COLO668 (cell line): ENCODE measurements at regions not wholly inside any gene's neighbourhood (a gene's known extent, or its start where the extent isn't known, plus 50 kb on each side); places are given as distances from the start of the nearest gene placed in this dataset.

Source experiments
- DNase-seq: peaks from one replicate; lab custom pipeline; 2025; ENCODE audit not compliant: unreplicated experiment; lab: John Stamatoyannopoulos, UW

- no peak for DNase-seq
These were observed 183.2 kb downstream of the C12orf50 start for GRCh38 chr12:87846045-87846444.

GRCh38 chr12:87841935-87842334 lies 187.3 kb downstream of the C12orf50 start:
- no peak for DNase-seq

- DNase-seq, result no peak
These were observed 193.0 kb downstream of the C12orf50 start for GRCh38 chr12:87836190-87836589.

- no peak for DNase-seq
These were observed 200.7 kb downstream of the C12orf50 start for GRCh38 chr12:87828382-87828973.

GRCh38 chr12:87827638-87828264 lies 201.4 kb downstream of the C12orf50 start:
- DNase-seq, result no peak

- no peak for DNase-seq
These were observed 206.3 kb downstream of the C12orf50 start for GRCh38 chr12:87822923-87823322.

- no peak for DNase-seq
These were observed 208.5 kb downstream of the C12orf50 start for GRCh38 chr12:87820524-87821202.

- DNase-seq, result no peak
These were observed 210.8 kb downstream of the C12orf50 start for GRCh38 chr12:87818441-87818840.

GRCh38 chr12:87815771-87816585 lies 213.2 kb downstream of the C12orf50 start:
- DNase-seq, result no peak

GRCh38 chr12:87814625-87815024 lies 214.6 kb downstream of the C12orf50 start:
- DNase-seq, result no peak

- no peak for DNase-seq
These were observed 215.5 kb downstream of the C12orf50 start for GRCh38 chr12:87813476-87814234.

- DNase-seq, result no peak
These were observed 216.5 kb downstream of the C12orf50 start for GRCh38 chr12:87812681-87813080.

GRCh38 chr12:87812030-87812429 lies 217.2 kb downstream of the C12orf50 start:
- no peak for DNase-seq

- no peak for DNase-seq
These were observed 219.3 kb downstream of the C12orf50 start for GRCh38 chr12:87809916-87810315.

- no peak for DNase-seq
These were observed 222.1 kb downstream of the C12orf50 start for GRCh38 chr12:87807086-87807485.

- DNase-seq, result no peak
These were observed 222.9 kb downstream of the C12orf50 start for GRCh38 chr12:87806310-87806709.

- no peak for DNase-seq
These were observed 224.8 kb downstream of the C12orf50 start for GRCh38 chr12:87804386-87804785.

GRCh38 chr12:87802721-87803011 lies 226.5 kb downstream of the C12orf50 start:
- no peak for DNase-seq

GRCh38 chr12:87801860-87802720 lies 227.1 kb downstream of the C12orf50 start:
- DNase-seq, result no peak

GRCh38 chr12:87796961-87797516 lies 232.2 kb downstream of the C12orf50 start:
- no peak for DNase-seq
